Peyer's patch (tissue), 4 donors: ENCODE measurements at regions not wholly inside any gene's neighbourhood (a gene's known extent, or its start where the extent isn't known, plus 50 kb on each side); places are given as distances from the start of the nearest gene placed in this dataset.

Source experiments
- DNase-seq, 3 donors: peaks; one replicate each; pipeline ENCODE4 v3.0.0-alpha.2; 2017 to 2019
- H3K27ac ChIP-seq, 4 donors: fragments of 200-600 bp; sonication (generic); one replicate each; pipeline ENCODE4 v1.5.1; 2016 to 2019
- H3K27me3 ChIP-seq, 2 donors: fragments of 200-600 bp; sonication (generic); one replicate each; pipeline ENCODE4 v1.5.1; 2019
- H3K36me3 ChIP-seq, 3 donors: fragments of 200-600 bp; sonication (generic); one replicate each; pipeline ENCODE4 v1.5.1; 2016 to 2019
- H3K4me1 ChIP-seq, 4 donors: fragments of 200-600 bp; sonication (generic); one replicate each; pipeline ENCODE4 v1.5.1; 2016 to 2019
- H3K4me3 ChIP-seq, 4 donors: fragments of 200-600 bp; sonication (generic); 1 replicate in 3 of 4; 2 replicates in 1 of 4; pipeline ENCODE4 v1.5.1; 2016 to 2019; ENCODE audit warnings: mild to moderate bottlenecking in 1 of 4
- H3K9me3 ChIP-seq, 4 donors: fragments of 200-600 bp; sonication (generic); one replicate each; pipeline ENCODE4 v1.5.1; 2016 to 2019; ENCODE audit warnings: mild to moderate bottlenecking in 1 of 4
- CTCF ChIP-seq, 6 experiments: fragments of 450-650 bp in 4 of 6; fragments of 200-600 bp in 2 of 6; sonication (generic) in 1 of 6; IDR thresholded peaks; one replicate each; pipeline ENCODE4 v1.5.1; 2017 to 2019; ENCODE audit warnings: antibody characterized with exemption in 6 of 6, mild to moderate bottlenecking in 3 of 6, moderate library complexity in 1 of 6
- POLR2A ChIP-seq, 2 donors: fragments of 450-650 bp; IDR thresholded peaks; one replicate each; pipeline ENCODE4 v1.5.1; 2017; ENCODE audit warnings: antibody characterized with exemption in 2 of 2, mild to moderate bottlenecking in 2 of 2, moderate library complexity in 2 of 2

- TF ChIP-seq POLR2A (IDR thresholded peaks at IDR 0.05) = no peak
- TF ChIP-seq CTCF (IDR thresholded peaks at IDR 0.05) = no peak
- no peak overlapping the region for H3K27ac ChIP-seq
- H3K4me1 ChIP-seq = no peaks in the 10 kb centered on the region
- DNase-seq = no peak
- H3K27me3 ChIP-seq = no peaks in the 10 kb centered on the region
- H3K9me3 ChIP-seq = no peaks in the 10 kb centered on the region
- no peaks in the 10 kb centered on the region for H3K36me3 ChIP-seq
- no peak overlapping the region for H3K4me3 ChIP-seq
Measured at GRCh38 chr14:98742001-98742400, 530.0 kb downstream of the BCL11B start.

- no peaks in the 10 kb centered on the region for H3K27me3 ChIP-seq
- TF ChIP-seq POLR2A (IDR thresholded peaks at IDR 0.05) (no peak), CTCF (IDR thresholded peaks at IDR 0.05) (no peak)
- DNase-seq = no peak
- H3K36me3 ChIP-seq = no peaks in the 10 kb centered on the region
- H3K9me3 ChIP-seq = no peaks in the 10 kb centered on the region
- H3K4me1 ChIP-seq = no peaks in the 10 kb centered on the region
- H3K27ac ChIP-seq = no peak overlapping the region
- H3K4me3 ChIP-seq = no peak overlapping the region
Measured at GRCh38 chr14:98743536-98743935, 528.5 kb downstream of the BCL11B start.

- Histone ChIP-seq H3K4me3 (no peak overlapping the region), H3K27ac (no peak overlapping the region), H3K27me3 (no peaks in the 10 kb centered on the region), H3K9me3 (no peaks in the 10 kb centered on the region), H3K4me1 (no peaks in the 10 kb centered on the region), H3K36me3 (no peaks in the 10 kb centered on the region)
- no peak for DNase-seq
- no peak for TF ChIP-seq CTCF (IDR thresholded peaks at IDR 0.05)
- TF ChIP-seq POLR2A (IDR thresholded peaks at IDR 0.05) = no peak
Measured at GRCh38 chr14:98748966-98749365, 523.0 kb downstream of the BCL11B start.

- Histone ChIP-seq H3K27me3 (no peaks in the 10 kb centered on the region), H3K9me3 (peaks cover 0 to 4% (median 0%) of the 10 kb centered on the region in 4 donors), H3K27ac (no peak overlapping the region), H3K4me1 (no peaks in the 10 kb centered on the region), H3K36me3 (no peaks in the 10 kb centered on the region), H3K4me3 (no peak overlapping the region)
- TF ChIP-seq POLR2A (IDR thresholded peaks at IDR 0.05) (no peak), CTCF (IDR thresholded peaks at IDR 0.05) (no peak)
- no peak for DNase-seq
Measured at GRCh38 chr14:98751110-98751509, 520.9 kb downstream of the BCL11B start.

- no peak overlapping the region for H3K4me3 ChIP-seq
- peaks cover 0 to 4% (median 0%) of the 10 kb centered on the region in 4 donors for H3K9me3 ChIP-seq
- no peaks in the 10 kb centered on the region for H3K4me1 ChIP-seq
- no peaks in the 10 kb centered on the region for H3K36me3 ChIP-seq
- TF ChIP-seq POLR2A (IDR thresholded peaks at IDR 0.05) = no peak
- H3K27me3 ChIP-seq = no peaks in the 10 kb centered on the region
- H3K27ac ChIP-seq = no peak overlapping the region
- no peak for DNase-seq
Measured at GRCh38 chr14:98752660-98753059, 519.3 kb downstream of the BCL11B start.

GRCh38 chr14:98754343-98755020 is 517.5 kb downstream of the BCL11B start:
- Histone ChIP-seq H3K27me3 (no peaks in the 10 kb centered on the region), H3K9me3 (peaks cover 0 to 4% (median 0%) of the 10 kb centered on the region in 4 donors), H3K4me1 (no peaks in the 10 kb centered on the region), H3K27ac (no peak overlapping the region), H3K4me3 (no peak overlapping the region), H3K36me3 (no peaks in the 10 kb centered on the region)
- no peak for DNase-seq
- TF ChIP-seq POLR2A (IDR thresholded peaks at IDR 0.05) (no peak), CTCF (IDR thresholded peaks at IDR 0.05) (no peak)
